ENCODE measurements at regions not wholly inside any gene's neighbourhood (a gene's known extent, or its start where the extent isn't known, plus 50 kb on each side); places are given as distances from the start of the nearest gene placed in this dataset.

DNA sequence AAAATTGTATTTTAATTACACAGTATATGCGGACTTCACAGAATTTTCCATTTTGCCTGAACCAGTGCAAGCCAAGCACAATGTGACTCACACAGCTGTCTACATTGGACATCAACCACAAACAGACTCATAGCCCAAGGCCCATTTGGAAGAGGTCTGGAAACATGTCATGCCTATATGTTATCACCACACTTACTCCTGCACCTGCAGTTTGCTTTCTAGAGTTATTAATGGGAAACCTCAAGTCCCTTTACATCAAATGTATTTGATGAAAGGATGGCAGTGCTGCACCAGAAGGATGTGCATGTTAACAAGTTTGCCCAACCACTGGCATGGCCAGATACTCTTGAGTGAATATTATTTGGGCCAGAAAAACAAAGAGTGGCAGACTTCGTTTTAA, 548.9 kb upstream of the CDH2 start:
- TF ChIP-seq, protein P1, sequence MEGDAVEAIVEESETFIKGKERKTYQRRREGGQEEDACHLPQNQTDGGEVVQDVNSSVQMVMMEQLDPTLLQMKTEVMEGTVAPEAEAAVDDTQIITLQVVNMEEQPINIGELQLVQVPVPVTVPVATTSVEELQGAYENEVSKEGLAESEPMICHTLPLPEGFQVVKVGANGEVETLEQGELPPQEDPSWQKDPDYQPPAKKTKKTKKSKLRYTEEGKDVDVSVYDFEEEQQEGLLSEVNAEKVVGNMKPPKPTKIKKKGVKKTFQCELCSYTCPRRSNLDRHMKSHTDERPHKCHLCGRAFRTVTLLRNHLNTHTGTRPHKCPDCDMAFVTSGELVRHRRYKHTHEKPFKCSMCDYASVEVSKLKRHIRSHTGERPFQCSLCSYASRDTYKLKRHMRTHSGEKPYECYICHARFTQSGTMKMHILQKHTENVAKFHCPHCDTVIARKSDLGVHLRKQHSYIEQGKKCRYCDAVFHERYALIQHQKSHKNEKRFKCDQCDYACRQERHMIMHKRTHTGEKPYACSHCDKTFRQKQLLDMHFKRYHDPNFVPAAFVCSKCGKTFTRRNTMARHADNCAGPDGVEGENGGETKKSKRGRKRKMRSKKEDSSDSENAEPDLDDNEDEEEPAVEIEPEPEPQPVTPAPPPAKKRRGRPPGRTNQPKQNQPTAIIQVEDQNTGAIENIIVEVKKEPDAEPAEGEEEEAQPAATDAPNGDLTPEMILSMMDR (IDR thresholded peaks at IDR 0.05), result no peak
- TF ChIP-seq POLR2AphosphoS5 (IDR thresholded peaks at IDR 0.05; ENCODE audit: low read depth, low read length), result no peak
- no peak for TF ChIP-seq TCF7L2 (IDR thresholded peaks at IDR 0.05; ENCODE audit: low read depth, low read length)
- TF ChIP-seq, protein P2, sequence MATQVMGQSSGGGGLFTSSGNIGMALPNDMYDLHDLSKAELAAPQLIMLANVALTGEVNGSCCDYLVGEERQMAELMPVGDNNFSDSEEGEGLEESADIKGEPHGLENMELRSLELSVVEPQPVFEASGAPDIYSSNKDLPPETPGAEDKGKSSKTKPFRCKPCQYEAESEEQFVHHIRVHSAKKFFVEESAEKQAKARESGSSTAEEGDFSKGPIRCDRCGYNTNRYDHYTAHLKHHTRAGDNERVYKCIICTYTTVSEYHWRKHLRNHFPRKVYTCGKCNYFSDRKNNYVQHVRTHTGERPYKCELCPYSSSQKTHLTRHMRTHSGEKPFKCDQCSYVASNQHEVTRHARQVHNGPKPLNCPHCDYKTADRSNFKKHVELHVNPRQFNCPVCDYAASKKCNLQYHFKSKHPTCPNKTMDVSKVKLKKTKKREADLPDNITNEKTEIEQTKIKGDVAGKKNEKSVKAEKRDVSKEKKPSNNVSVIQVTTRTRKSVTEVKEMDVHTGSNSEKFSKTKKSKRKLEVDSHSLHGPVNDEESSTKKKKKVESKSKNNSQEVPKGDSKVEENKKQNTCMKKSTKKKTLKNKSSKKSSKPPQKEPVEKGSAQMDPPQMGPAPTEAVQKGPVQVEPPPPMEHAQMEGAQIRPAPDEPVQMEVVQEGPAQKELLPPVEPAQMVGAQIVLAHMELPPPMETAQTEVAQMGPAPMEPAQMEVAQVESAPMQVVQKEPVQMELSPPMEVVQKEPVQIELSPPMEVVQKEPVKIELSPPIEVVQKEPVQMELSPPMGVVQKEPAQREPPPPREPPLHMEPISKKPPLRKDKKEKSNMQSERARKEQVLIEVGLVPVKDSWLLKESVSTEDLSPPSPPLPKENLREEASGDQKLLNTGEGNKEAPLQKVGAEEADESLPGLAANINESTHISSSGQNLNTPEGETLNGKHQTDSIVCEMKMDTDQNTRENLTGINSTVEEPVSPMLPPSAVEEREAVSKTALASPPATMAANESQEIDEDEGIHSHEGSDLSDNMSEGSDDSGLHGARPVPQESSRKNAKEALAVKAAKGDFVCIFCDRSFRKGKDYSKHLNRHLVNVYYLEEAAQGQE (IDR thresholded peaks at IDR 0.05; ENCODE audit: insufficient read depth in 1 of 2, low read depth in 2 of 2, low read length in 1 of 2), result no peak
- TF ChIP-seq SIN3A (IDR thresholded peaks at IDR 0.05; ENCODE audit: borderline replicate concordance, insufficient read depth, low read depth, low read length), result no peak

Measured in Panc1 (cell line).